Activated CD4-positive, alpha-beta T cell treated with anti-CD3 and anti-CD28 coated beads for 36 hours (primary cell): ENCODE measurements at regions not wholly inside any gene's neighbourhood (a gene's known extent, or its start where the extent isn't known, plus 50 kb on each side); places are given as distances from the start of the nearest gene placed in this dataset.

Experiments used
- ATAC-seq: fragments of 200-7000 bp; cut with Tn5 transposase; one replicate; pipeline ENCODE4 v1.10.0; 2021; ENCODE audit warnings: mild to moderate bottlenecking, moderate library complexity
- CTCF ChIA-PET: fragments of 350-600 bp; sonication (Branson Sonifier 250); formaldehyde crosslinking; loops from one replicate; lab custom pipeline; 2021; ENCODE audit warnings: antibody characterized with exemption; lab: Charles Lee
- POLR2A ChIA-PET: fragments of 350-600 bp; sonication (Branson Sonifier 250); formaldehyde crosslinking; loops from one replicate; lab custom pipeline; 2021; ENCODE audit warnings: antibody characterized with exemption, inconsistent platforms; lab: Charles Lee
- DNase-seq: peaks from one replicate; pipeline ENCODE4 v3.0.0-alpha.2; 2020
- H3K27ac Mint-ChIP-seq: one replicate; pipeline ENCODE4 v1.8.0; 2021; ENCODE audit warnings: mixed read lengths
- H3K27me3 Mint-ChIP-seq: one replicate; pipeline ENCODE4 v1.8.0; 2021; ENCODE audit warnings: mixed read lengths
- H3K36me3 Mint-ChIP-seq: one replicate; pipeline ENCODE4 v1.8.0; 2021; ENCODE audit warnings: low read depth, mixed read lengths
- H3K4me1 Mint-ChIP-seq: one replicate; pipeline ENCODE4 v1.8.0; 2021; ENCODE audit warnings: mixed read lengths
- H3K4me3 Mint-ChIP-seq: one replicate; pipeline ENCODE4 v1.8.0; 2021; ENCODE audit warnings: mild to moderate bottlenecking, moderate library complexity, mixed read lengths
- H3K9me3 Mint-ChIP-seq: one replicate; pipeline ENCODE4 v1.8.0; 2021; ENCODE audit warnings: low read depth, mixed read lengths
- intact Hi-C, 2 experiments: fragments of 100-400 bp; cut with DNase I in 1 of 2; cut with micrococcal nuclease in 1 of 2; formaldehyde crosslinking; loops; one replicate each; pipeline versions ENCODE4 v1.14.2 to v1.15.1; 2022 to 2024; cut with DNase I, micrococcal nuclease

DNA sequence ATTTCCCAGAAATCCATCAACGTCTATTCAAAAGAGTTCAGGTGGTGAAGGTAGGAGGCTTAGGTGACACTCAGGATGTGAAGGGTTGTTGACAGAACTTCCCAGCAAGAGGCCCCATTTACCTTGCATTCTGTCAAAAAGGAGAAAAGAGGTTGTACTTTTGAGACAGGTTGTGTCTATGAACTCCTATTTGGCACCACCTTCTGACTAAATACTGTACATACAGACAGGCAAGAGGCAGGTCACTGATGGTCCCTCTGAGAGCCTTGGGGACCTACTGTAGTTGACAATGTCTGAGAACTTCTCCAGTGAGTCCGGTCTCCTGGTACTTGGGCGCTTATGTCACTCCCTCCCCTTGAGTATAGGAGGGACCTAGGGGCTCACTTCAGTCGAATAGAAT, 479.3 kb upstream of the ZFHX3 start:
- ATAC-seq: no peak
- Mint-ChIP-seq H3K27ac (no peak overlapping the region), H3K4me3 (no peak overlapping the region), H3K27me3 (peaks cover 3% of the 10 kb centered on the region), H3K9me3 (peaks cover 2% of the 10 kb centered on the region), H3K36me3 (no peaks in the 10 kb centered on the region), H3K4me1 (no peaks in the 10 kb centered on the region)
- intact Hi-C loops: no loop called here
- DNase-seq: no peak
- ChIA-PET CTCF (no interaction called here), POLR2A (no interaction called here)

DNA sequence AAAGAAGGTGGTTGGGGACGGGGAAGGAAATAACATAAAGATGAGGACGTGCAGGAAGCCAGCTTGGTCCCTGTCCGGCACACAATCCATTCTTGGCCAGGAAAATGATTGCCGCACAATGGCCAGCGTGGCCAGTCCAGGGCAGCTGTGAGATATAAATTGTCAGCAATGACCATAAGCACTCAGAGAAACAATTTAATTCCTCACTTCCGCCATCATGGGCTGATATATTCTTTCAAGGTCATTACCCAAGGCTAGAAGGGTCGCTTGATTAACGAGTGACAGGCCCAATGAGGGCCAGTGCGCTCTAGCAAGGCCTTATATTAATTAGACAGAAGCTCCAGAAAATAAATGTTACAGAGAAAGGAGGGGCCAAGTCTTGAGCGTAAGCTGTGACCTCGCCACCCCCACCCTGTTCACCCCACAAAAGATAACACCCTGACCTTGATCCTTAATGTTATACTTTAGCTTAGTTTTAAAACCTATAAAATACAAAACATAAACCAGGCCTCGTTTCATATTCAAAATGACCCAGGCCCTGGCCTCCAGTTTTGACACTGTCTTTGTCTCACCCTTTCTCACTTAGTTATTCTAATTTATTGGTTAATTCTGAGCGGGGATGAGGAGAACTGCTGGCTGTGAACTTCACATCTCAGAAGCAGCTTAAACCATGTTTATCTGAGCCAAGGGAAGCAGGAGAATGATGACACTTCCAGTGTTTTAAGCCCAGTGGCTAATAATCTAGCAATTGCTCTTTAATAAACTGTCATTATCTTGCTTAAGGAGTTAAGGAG, 478.3 kb upstream of the ZFHX3 start:
- CTCF ChIA-PET: no interaction called here
- intact Hi-C loops: no loop called here
- DNase-seq: no peak
- Mint-ChIP-seq H3K36me3 (no peaks in the 10 kb centered on the region), H3K4me3 (no peak overlapping the region), H3K4me1 (no peaks in the 10 kb centered on the region), H3K27me3 (peaks cover 3% of the 10 kb centered on the region), H3K9me3 (no peaks in the 10 kb centered on the region), H3K27ac (no peak overlapping the region)
- no peak for ATAC-seq
- POLR2A ChIA-PET: no interaction called here

DNA sequence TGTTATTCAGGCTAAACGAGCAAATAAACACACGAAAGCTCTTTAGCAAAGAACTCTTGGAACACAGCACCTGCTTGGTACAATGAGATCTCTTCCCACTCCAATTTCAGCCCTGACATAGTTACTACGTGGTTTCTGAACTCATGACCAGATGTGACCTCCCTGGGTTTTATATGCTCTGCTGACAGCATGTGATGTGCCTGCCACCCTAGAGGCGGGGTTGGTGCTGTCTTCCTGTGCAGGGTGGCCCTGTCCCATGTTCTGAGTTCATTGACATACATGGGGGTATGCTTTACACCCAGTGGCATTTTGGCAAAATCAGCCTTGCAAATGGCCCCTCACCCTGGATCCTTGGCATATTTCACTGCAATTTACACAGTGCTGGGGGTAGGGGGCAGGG, 475.3 kb upstream of the ZFHX3 start:
- ATAC-seq (no peak), DNase-seq (no peak)
- intact Hi-C loops: no loop called here
- no peaks in the 10 kb centered on the region for H3K4me1 Mint-ChIP-seq
- CTCF ChIA-PET: interaction anchor here (0.7 kb wide), 1 partner anchor 1016 kb away, joined by 3 read pairs; no protein-coding TSS in a partner anchor
- H3K27me3 Mint-ChIP-seq: peaks cover 3% of the 10 kb centered on the region
- no peak overlapping the region for H3K27ac Mint-ChIP-seq
- H3K9me3 Mint-ChIP-seq: no peaks in the 10 kb centered on the region
- no peaks in the 10 kb centered on the region for H3K36me3 Mint-ChIP-seq
- H3K4me3 Mint-ChIP-seq: no peak overlapping the region
- POLR2A ChIA-PET: no interaction called here

DNA sequence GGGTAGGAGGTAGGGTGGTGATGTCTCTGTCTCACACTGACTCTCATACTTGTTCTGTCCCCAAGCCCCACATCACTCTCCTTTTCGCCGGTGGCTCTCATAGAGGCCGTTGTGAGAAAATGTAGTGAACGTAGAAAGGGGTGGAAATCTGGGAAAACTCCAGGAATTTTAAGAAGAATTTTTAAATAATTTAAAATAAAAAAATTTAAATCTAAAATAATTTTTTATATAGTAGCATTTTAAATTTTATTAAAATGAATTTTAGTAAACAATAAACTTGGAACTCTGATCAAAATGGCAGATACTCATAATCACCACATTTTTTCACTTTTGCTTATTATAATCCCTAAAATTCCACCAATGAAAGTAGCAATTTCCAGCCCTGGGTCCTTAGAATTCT, 473.6 kb upstream of the ZFHX3 start:
- DNase-seq: no peak
- ATAC-seq: no peak
- no peak overlapping the region for H3K27ac Mint-ChIP-seq
- POLR2A ChIA-PET: no interaction called here
- no peak overlapping the region for H3K4me3 Mint-ChIP-seq
- intact Hi-C loops: no loop called here
- H3K36me3 Mint-ChIP-seq: no peaks in the 10 kb centered on the region
- no peaks in the 10 kb centered on the region for H3K4me1 Mint-ChIP-seq
- H3K27me3 Mint-ChIP-seq: peaks cover 3% of the 10 kb centered on the region
- no peaks in the 10 kb centered on the region for H3K9me3 Mint-ChIP-seq
- CTCF ChIA-PET: no interaction called here

DNA sequence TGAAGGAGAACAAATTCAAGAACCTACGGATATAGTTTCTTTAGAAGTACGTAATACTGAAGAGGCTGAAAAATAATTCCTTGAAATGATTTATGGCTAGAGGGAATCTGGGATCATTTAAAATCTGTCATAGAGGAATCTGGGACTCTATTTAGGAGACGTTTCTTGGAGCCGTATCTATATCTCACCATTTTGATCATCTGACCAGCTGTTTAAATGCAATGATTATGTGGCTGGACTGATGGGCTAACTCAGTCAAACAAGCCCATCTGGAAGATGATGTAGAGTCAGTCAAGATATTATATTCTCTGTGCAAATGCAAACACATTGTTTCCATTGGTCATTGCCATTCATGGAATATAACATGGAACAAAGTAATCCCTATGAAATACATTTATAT, 467.7 kb upstream of the ZFHX3 start:
- CTCF ChIA-PET: no interaction called here

DNA sequence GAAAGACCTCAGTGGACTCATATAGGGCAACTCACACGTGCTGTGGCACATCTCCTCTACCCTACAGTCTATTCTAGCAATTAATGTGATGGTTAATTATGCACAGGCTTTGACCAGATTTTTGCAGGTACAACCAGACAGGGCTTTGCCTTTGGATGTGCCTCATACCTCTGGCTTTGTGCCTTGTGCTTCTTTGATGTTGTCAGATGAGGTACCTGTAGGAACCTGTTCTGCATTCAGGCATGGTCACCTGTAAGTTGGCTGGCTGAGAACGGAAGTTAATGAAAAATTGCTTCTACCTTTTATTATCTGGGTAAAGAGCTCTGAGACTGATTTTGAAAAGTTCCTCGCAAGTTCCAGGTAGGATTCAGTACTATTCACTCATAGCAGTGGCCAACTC, 462.9 kb upstream of the ZFHX3 start:
- no peak overlapping the region for H3K27ac Mint-ChIP-seq
- H3K4me3 Mint-ChIP-seq: no peak overlapping the region
- no peak for DNase-seq
- CTCF ChIA-PET: no interaction called here
- intact Hi-C loops: no loop called here
- H3K9me3 Mint-ChIP-seq: no peaks in the 10 kb centered on the region
- no peaks in the 10 kb centered on the region for H3K4me1 Mint-ChIP-seq
- POLR2A ChIA-PET: no interaction called here
- no peaks in the 10 kb centered on the region for H3K36me3 Mint-ChIP-seq
- no peak for ATAC-seq
- H3K27me3 Mint-ChIP-seq: no peaks in the 10 kb centered on the region

More for the DNA sequence above, 467.7 kb upstream of the ZFHX3 start:
- H3K36me3 Mint-ChIP-seq: no peaks in the 10 kb centered on the region
- H3K27me3 Mint-ChIP-seq: no peaks in the 10 kb centered on the region
- no peaks in the 10 kb centered on the region for H3K9me3 Mint-ChIP-seq
- no peak overlapping the region for H3K4me3 Mint-ChIP-seq
- ATAC-seq: no peak
- intact Hi-C loops: no loop called here
- no peak for DNase-seq
- no peak overlapping the region for H3K27ac Mint-ChIP-seq
- H3K4me1 Mint-ChIP-seq: no peaks in the 10 kb centered on the region
- POLR2A ChIA-PET: no interaction called here

DNA sequence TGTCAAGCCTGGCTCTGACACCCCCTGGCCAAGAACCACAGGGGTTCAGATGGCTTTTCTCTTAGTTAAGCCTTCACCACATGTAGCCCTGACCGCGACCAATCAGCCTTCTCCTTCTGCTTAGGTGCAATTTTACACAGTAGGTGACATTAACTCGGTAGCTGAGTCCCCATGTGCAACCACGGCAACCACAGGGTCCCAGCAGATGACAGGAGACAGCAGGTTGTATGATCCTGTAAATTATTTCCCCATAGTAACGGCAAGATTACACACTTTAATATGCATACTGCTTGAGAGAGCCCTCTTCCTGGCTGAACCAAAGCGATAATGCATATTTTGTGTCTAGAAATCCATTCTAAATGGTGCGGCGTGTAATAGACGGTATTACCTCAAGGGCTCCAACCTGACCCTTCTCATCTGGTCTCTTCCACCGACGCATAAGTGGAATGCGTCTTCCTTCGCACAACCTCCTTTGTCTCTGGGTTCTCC, 458.7 kb upstream of the ZFHX3 start:
- ChIA-PET CTCF (no interaction called here), POLR2A (no interaction called here)
- no peaks in the 10 kb centered on the region for H3K4me1 Mint-ChIP-seq
- H3K27me3 Mint-ChIP-seq: no peaks in the 10 kb centered on the region
- no peak overlapping the region for H3K4me3 Mint-ChIP-seq
- H3K27ac Mint-ChIP-seq: no peak overlapping the region
- no peaks in the 10 kb centered on the region for H3K36me3 Mint-ChIP-seq
- ATAC-seq: no peak
- no peak for DNase-seq
- no peaks in the 10 kb centered on the region for H3K9me3 Mint-ChIP-seq
- intact Hi-C loops: no loop called here

DNA sequence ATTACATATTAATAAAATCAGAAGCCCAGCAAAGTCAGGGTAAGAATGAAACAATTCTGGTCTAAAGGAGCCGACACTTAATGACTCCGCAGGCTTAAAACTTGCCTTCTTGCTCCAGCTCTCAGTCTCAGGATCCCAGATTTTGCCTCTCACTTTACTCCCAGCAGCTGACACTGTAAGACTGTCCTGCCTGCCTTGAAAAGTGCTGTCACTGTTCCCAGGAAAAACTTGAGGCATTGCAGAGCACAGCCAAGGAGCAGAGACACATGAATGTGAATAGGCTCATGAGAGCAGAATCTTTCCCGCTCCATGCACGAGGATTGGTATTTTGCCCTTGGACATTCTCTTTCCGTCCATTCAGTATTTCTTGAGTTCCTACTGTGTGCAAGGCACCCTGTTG, 457.6 kb upstream of the ZFHX3 start:
- intact Hi-C loops: no loop called here
- peaks cover 2% of the 10 kb centered on the region for H3K9me3 Mint-ChIP-seq
- H3K27me3 Mint-ChIP-seq: no peaks in the 10 kb centered on the region
- ChIA-PET POLR2A (no interaction called here), CTCF (no interaction called here)
- H3K27ac Mint-ChIP-seq: no peak overlapping the region
- ATAC-seq (no peak), DNase-seq (no peak)
- H3K4me1 Mint-ChIP-seq: no peaks in the 10 kb centered on the region
- H3K36me3 Mint-ChIP-seq: no peaks in the 10 kb centered on the region
- no peak overlapping the region for H3K4me3 Mint-ChIP-seq

DNA sequence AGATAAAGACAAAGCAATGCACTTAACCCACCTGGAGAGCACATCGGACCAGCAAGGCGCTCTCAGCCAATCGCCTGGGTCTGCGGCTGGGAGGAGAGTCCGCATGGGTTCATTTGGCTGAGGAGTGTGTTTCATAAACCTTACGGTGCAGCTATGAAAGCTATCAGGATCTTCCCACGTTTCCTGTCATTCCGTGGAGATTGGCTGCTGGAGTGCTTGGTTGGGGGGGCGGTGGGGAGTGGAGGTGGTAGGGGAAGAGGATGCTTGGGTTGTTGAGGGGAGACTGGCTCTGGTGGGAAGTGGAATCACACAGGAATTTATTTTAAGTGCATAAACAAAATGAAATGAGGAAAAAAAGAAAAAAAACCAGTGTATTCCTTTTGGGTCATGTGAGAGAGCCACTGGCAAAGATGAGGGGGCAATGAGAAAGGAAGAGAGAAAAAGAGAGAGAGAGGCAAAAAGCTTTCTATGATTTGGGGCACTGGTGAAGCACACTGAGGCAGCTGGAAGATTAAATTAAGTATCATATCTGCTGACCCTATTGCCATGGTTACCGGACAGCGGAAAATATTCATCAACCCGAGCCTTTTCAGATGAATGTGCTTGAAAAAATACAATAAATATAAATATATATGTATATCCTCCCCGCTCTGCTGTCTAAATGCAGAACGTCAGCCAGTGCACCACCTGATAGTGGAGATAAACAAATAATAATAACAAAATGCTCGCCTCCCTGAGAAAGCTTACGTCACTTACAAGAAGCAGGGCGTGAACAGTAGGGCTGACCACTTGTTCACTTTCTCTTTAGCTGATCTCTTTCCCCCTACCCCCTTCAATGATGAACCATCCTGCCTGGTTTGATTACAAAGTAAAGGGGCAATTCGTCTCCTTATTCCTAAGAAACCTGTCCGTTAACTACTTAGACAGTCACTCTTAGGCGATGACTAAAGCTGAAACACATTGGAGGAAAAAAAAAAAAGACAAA, 457.0 kb upstream of the ZFHX3 start:
- Mint-ChIP-seq H3K27me3 (no peaks in the 10 kb centered on the region), H3K27ac (no peak overlapping the region), H3K4me1 (no peaks in the 10 kb centered on the region), H3K36me3 (no peaks in the 10 kb centered on the region), H3K9me3 (peaks cover 2% of the 10 kb centered on the region), H3K4me3 (no peak overlapping the region)
- CTCF ChIA-PET: no interaction called here
- POLR2A ChIA-PET: interaction anchor here (0.7 kb wide), 1 partner anchor 37 kb away, joined by 3 read pairs; no protein-coding TSS in a partner anchor
- ATAC-seq: no peak
- intact Hi-C loops: no loop called here
- no peak for DNase-seq

DNA sequence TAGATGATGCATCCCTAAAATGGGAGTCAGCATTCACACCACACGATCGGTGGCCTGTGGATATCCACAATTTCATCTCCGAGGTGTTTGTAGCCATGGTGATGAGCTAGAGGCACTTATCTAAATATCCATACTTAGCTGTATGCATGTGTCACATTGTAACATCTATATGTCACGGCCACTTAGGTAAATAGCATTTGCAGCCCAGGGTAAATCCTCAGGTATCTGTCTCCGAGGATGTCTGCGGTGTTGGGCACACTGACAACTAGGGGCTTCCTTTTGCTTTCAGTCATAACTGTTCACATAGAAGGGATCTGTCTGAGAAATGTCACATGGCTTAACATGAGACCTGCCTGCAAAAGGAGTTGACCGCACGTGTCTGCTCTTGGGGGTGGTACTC, 455.2 kb upstream of the ZFHX3 start:
- Mint-ChIP-seq H3K4me1 (no peaks in the 10 kb centered on the region), H3K9me3 (peaks cover 2% of the 10 kb centered on the region), H3K4me3 (no peak overlapping the region), H3K27me3 (no peaks in the 10 kb centered on the region), H3K27ac (no peak overlapping the region), H3K36me3 (no peaks in the 10 kb centered on the region)
- intact Hi-C loops: no loop called here
- ATAC-seq (no peak), DNase-seq (no peak)
- CTCF ChIA-PET: no interaction called here
- POLR2A ChIA-PET: no interaction called here

DNA sequence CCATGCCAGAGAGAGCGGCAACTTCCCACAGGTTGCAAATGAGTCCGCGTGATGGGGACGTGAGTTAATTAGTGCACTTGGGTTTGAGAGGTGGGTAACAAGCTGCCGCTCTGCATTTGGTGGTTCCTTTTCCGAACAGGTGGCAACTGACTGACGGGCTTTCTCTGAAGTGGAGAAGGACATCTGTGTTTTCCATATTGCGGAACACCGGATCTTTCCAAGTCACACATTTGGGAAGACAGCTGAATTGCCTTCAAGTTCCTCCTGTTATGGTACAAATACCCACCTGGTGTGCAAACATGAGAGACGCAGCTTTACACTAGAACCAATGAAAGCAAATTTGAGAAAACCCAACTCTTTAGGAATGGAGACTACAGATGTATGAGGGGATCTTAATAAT, 451.3 kb upstream of the ZFHX3 start:
- Mint-ChIP-seq H3K27ac (no peak overlapping the region), H3K9me3 (peaks cover 2% of the 10 kb centered on the region), H3K4me3 (no peak overlapping the region), H3K4me1 (no peaks in the 10 kb centered on the region), H3K27me3 (no peaks in the 10 kb centered on the region), H3K36me3 (no peaks in the 10 kb centered on the region)
- ATAC-seq (no peak), DNase-seq (no peak)
- CTCF ChIA-PET: no interaction called here
- POLR2A ChIA-PET: no interaction called here
- intact Hi-C loops: no loop called here

DNA sequence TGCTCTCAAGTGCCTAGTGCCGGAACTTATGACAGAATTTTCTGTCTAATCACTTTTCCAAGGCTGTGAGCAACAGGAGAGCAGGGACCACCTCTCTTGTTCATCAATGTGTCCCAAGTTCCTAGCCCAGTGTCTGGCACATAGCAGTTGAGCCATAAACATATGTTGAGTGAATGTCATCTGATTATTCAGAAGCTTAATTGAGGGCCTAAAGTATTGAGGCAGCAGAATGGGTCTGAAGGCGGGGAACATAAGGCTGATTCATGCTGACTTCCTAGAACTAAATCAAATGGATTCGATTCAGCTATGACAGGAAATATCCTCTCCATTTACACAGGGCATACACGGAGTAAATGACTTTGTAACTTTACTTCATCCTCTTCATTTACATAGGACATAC, 438.0 kb upstream of the ZFHX3 start:
- Mint-ChIP-seq H3K4me3 (no peak overlapping the region), H3K4me1 (peaks cover 9% of the 10 kb centered on the region), H3K27me3 (peaks cover 28% of the 10 kb centered on the region), H3K27ac (no peak overlapping the region), H3K9me3 (no peaks in the 10 kb centered on the region), H3K36me3 (no peaks in the 10 kb centered on the region)
- ChIA-PET POLR2A (no interaction called here), CTCF (no interaction called here)
- intact Hi-C loops: no loop called here
- ATAC-seq (no peak), DNase-seq (no peak)
